ENCODE measurements at regions not wholly inside any gene's neighbourhood (a gene's known extent, or its start where the extent isn't known, plus 50 kb on each side); places are given as distances from the start of the nearest gene placed in this dataset.

DNA sequence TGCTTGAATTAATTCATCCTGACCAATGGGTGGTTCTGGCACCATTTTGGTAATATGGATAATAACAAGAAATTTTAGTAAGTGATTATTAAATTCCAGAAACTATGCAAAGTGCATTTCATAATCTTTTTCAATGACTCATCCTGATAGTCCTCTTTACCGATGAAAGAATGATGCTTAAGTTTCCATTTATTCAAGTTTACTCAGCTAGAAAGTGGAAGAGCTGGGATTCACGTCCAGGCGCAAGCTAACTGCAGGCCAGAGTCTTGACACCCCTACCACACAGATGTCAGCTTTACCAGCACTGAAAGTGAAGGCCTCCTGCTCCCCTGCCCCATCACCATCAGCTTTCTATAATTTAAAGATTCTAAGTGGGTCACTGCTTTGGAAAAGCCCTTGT is 493.5 kb upstream of the WWC1 start:
- no peaks in the 10 kb centered on the region for H3K9me3 ChIP-seq (ENCODE audit: low read depth, low read length)
- no peak overlapping the region for H3K4me3 ChIP-seq
- H3K36me3 ChIP-seq (ENCODE audit: insufficient read depth, low read length): no peaks in the 10 kb centered on the region
- no peak for DNase-seq (ENCODE audit: low read depth, low spot score)
- TF ChIP-seq FOXP2 (optimal IDR thresholded peaks at IDR 0.05; ENCODE audit: control extremely low read depth, extremely low read length, insufficient read depth): no peak
- no peak for TF ChIP-seq EZH2 (IDR thresholded peaks at IDR 0.05)
- no peak for TF ChIP-seq POLR2AphosphoS5 (IDR thresholded peaks at IDR 0.05; ENCODE audit: borderline replicate concordance, low read depth, low read length)
- no peak overlapping the region for H3K9ac ChIP-seq (ENCODE audit: insufficient read length)
- peak overlapping the region; percentile 69; the same call in 1 of the 2 replicates for H3K27ac ChIP-seq

DNA sequence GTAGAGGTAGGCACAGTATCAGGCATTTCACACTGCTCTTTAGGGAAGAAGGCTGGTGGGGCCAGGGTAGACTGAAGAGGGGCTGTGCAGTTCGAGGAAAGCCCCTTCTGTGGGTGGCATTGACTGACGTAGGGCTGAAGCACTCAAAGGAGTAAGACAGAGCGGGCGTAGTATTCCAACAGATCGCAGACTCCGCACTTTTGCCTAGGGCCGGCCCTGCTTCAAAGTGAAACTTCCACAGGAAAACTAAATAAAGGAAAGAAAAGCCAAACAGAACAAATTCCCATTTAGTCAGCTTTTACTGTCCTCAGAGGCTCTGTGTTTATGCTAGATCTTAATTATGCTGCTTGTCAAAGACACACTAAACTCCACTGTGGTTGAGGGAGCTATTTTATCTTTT is 493.0 kb upstream of the WWC1 start:
- no peak for DNase-seq (ENCODE audit: low read depth, low spot score)
- TF ChIP-seq EZH2 (IDR thresholded peaks at IDR 0.05): no peak
- TF ChIP-seq POLR2AphosphoS5 (IDR thresholded peaks at IDR 0.05; ENCODE audit: borderline replicate concordance, low read depth, low read length): no peak
- TF ChIP-seq FOXP2 (optimal IDR thresholded peaks at IDR 0.05; ENCODE audit: control extremely low read depth, extremely low read length, insufficient read depth): no peak
- Histone ChIP-seq H3K9ac (ENCODE audit: insufficient read length) (no peak overlapping the region), H3K4me3 (peak overlapping the region; percentile 29; the same call in 1 of the 2 replicates), H3K9me3 (ENCODE audit: low read depth, low read length) (no peaks in the 10 kb centered on the region), H3K27ac (peak overlapping the region; percentile 69), H3K36me3 (ENCODE audit: insufficient read depth, low read length) (no peaks in the 10 kb centered on the region)

DNA sequence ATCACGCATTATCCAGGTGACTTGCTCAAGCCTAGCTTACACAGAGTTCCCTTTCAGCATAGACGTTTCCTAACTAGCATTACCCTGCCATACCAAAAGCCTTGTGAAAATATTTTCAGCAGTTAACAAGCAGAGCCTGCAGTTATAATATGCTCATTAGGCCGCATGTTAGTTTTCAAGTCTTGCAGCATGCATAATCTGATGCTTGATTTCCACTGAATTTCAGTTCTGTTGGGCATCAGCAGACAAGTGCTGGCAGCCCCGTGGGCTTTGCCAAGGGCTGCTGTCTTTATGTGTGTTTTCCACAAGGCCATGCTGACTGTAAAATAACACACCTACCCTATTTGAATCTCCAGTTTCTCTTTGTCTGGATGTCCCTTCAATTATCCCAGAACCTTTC is 491.0 kb upstream of the WWC1 start:
- no peak for DNase-seq (ENCODE audit: low read depth, low spot score)

DNA sequence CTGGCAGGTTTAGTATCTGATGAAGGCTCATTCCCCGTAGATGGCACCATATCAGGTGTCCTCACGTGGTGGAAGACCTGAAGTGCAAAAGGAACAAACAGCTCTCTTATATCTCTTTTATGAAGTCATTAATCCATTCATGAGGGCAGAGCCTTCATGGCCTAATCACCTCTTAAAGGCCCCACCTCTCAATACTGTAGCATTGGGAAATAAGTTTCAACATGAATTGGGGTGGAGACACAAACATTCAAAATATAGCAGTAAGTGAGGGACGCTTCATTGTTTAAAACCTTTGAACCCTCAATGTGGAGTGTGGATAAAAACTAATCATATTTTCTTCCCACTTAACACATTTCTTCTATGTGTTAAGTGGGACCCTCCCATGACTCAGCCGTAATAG is 489.4 kb upstream of the WWC1 start:
- Histone ChIP-seq H3K27ac (no peak overlapping the region), H3K36me3 (ENCODE audit: insufficient read depth, low read length) (no peaks in the 10 kb centered on the region), H3K4me3 (no peak overlapping the region), H3K9me3 (ENCODE audit: low read depth, low read length) (no peaks in the 10 kb centered on the region), H3K9ac (ENCODE audit: insufficient read length) (no peak overlapping the region)
- DNase-seq (ENCODE audit: low read depth, low spot score): no peak
- TF ChIP-seq POLR2AphosphoS5 (IDR thresholded peaks at IDR 0.05; ENCODE audit: borderline replicate concordance, low read depth, low read length) (no peak), FOXP2 (optimal IDR thresholded peaks at IDR 0.05; ENCODE audit: control extremely low read depth, extremely low read length, insufficient read depth) (no peak), EZH2 (IDR thresholded peaks at IDR 0.05) (no peak)

More for the DNA sequence above, 491.0 kb upstream of the WWC1 start:
- H3K4me3 ChIP-seq: no peak overlapping the region
- no peaks in the 10 kb centered on the region for H3K9me3 ChIP-seq (ENCODE audit: low read depth, low read length)
- H3K9ac ChIP-seq (ENCODE audit: insufficient read length): no peak overlapping the region
- no peaks in the 10 kb centered on the region for H3K36me3 ChIP-seq (ENCODE audit: insufficient read depth, low read length)
- TF ChIP-seq FOXP2 (optimal IDR thresholded peaks at IDR 0.05; ENCODE audit: control extremely low read depth, extremely low read length, insufficient read depth) (no peak), POLR2AphosphoS5 (IDR thresholded peaks at IDR 0.05; ENCODE audit: borderline replicate concordance, low read depth, low read length) (no peak), EZH2 (IDR thresholded peaks at IDR 0.05) (no peak)
- peak overlapping the region; percentile 65 for H3K27ac ChIP-seq

DNA sequence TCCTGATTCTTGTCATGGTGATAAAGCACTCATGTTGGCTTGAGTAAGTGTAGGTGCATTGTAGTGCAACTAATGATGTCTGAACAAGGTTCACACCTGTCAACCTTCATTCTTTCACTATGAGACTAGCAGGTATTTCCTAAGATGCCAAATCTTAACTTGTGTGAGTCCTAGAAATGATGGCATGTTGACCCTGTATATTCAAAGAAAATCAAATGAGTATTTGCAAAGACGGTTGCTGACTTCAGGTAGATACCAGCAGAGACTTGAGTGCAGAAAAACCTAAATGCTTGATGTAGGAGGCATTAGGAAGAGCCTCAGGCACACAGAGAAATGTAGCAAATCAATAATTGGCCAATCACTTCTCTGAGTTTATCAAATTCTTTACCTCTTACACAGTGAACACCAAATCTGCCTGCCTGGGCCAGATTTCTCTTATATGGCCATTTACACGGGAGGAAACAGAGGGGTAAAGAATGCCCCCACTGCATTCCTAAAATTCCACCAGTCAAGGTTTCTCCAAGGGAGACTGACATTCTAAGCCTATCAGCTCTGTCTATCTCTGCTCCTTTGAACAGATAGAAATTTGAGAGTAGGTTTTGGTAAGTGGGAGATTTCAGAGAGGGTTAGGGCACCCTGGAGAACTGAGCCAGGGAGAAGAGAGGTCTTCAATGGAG is 488.6 kb upstream of the WWC1 start:
- no peak overlapping the region; the same call in 1 of the 2 replicates for H3K27ac ChIP-seq
- TF ChIP-seq FOXP2 (optimal IDR thresholded peaks at IDR 0.05; ENCODE audit: control extremely low read depth, extremely low read length, insufficient read depth): no peak
- no peak for TF ChIP-seq POLR2AphosphoS5 (IDR thresholded peaks at IDR 0.05; ENCODE audit: borderline replicate concordance, low read depth, low read length)
- TF ChIP-seq EZH2 (IDR thresholded peaks at IDR 0.05): no peak

DNA sequence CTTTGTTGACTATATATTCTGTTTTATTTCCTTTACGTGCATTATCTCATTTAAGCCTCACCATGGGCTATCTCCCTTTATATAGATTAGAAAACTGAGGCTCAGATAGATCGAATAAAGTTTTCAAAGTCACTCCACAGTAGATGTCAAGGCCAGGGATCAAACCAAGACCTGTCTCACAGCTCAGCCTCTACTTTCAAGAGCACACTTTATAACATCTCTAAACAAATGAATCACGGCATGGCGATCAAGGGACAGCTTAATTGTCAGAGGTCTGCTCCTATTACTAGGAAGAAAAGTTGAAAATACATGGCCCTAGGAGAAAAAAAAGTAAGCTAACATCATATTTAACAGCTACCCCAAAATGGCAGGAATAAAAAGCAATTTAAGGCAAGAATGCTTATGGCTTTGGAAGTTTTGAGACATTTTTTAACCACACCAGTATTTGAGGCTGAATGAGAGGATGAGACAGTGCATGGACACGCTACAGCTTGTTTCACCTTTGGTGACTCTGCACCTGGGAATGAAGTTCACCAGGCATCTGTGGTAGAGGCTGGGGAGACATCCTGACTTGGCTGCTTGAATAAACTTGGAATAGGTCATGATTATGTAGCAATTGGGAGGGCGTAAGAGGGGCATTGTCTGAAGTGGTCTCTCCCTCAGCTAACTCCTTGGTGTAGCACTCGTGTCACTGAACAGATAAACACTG is 486.8 kb upstream of the WWC1 start:
- H3K27ac ChIP-seq: no peak overlapping the region
- no peak overlapping the region for H3K9ac ChIP-seq (ENCODE audit: insufficient read length)
- DNase-seq (ENCODE audit: low read depth, low spot score): no peak
- H3K9me3 ChIP-seq (ENCODE audit: low read depth, low read length): no peaks in the 10 kb centered on the region
- no peak overlapping the region for H3K4me3 ChIP-seq
- TF ChIP-seq EZH2 (IDR thresholded peaks at IDR 0.05): no peak
- TF ChIP-seq POLR2AphosphoS5 (IDR thresholded peaks at IDR 0.05; ENCODE audit: borderline replicate concordance, low read depth, low read length): no peak
- TF ChIP-seq FOXP2 (optimal IDR thresholded peaks at IDR 0.05; ENCODE audit: control extremely low read depth, extremely low read length, insufficient read depth): no peak
- H3K36me3 ChIP-seq (ENCODE audit: insufficient read depth, low read length): no peaks in the 10 kb centered on the region

More for the DNA sequence above, 488.6 kb upstream of the WWC1 start:
- Histone ChIP-seq H3K4me3 (no peak overlapping the region), H3K9me3 (ENCODE audit: low read depth, low read length) (no peaks in the 10 kb centered on the region), H3K36me3 (ENCODE audit: insufficient read depth, low read length) (no peaks in the 10 kb centered on the region), H3K9ac (ENCODE audit: insufficient read length) (no peak overlapping the region)
- DNase-seq (ENCODE audit: low read depth, low spot score): no peak

DNA sequence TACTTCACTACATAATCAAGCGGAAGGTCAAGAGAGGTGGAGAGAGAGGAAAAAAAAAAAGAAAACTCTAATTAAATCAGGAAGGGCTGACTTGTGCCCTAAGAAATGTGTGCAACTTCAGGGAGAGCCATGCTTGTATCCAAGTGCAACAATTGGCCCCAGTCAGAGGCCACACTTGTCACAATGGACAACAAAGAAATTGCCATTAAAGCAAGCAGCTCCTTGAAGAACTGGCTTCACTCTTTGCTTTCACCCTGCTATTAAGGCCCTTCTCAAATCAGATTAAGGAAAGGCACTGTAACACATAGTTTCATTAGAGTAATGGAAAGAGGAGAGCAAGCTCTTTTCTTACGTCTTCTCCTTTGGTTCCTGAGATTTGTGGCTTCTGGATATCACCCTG is 480.9 kb upstream of the WWC1 start:
- Histone ChIP-seq H3K9ac (ENCODE audit: insufficient read length) (no peak overlapping the region), H3K9me3 (ENCODE audit: low read depth, low read length) (no peaks in the 10 kb centered on the region), H3K4me3 (no peak overlapping the region), H3K36me3 (ENCODE audit: insufficient read depth, low read length) (no peaks in the 10 kb centered on the region), H3K27ac (no peak overlapping the region)
- DNase-seq (ENCODE audit: low read depth, low spot score): no peak
- no peak for TF ChIP-seq FOXP2 (optimal IDR thresholded peaks at IDR 0.05; ENCODE audit: control extremely low read depth, extremely low read length, insufficient read depth)

DNA sequence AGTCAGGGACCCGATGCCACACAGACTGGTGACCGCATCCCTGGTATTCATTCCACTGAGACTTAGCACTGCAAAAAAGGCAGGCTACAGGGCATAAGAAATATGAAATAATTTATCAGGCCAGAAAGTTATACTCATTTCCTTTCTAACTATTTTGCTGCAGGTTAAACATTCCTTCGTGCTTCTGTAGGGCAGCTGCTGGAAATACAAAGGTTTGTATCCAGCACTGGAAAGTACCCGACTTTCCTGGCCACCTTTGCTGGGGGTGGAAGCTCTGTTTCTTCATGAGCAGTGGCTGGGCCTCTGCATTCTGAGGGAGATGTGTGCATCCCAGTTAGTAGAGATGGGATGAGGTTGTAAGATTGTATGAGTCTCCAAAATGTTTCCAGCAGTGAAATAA is 478.6 kb upstream of the WWC1 start:
- Histone ChIP-seq H3K9ac (ENCODE audit: insufficient read length) (no peak overlapping the region), H3K36me3 (ENCODE audit: insufficient read depth, low read length) (no peaks in the 10 kb centered on the region), H3K4me3 (no peak overlapping the region), H3K27ac (no peak overlapping the region), H3K9me3 (ENCODE audit: low read depth, low read length) (no peaks in the 10 kb centered on the region)
- DNase-seq (ENCODE audit: low read depth, low spot score): no peak
- no peak for TF ChIP-seq EZH2 (IDR thresholded peaks at IDR 0.05)

DNA sequence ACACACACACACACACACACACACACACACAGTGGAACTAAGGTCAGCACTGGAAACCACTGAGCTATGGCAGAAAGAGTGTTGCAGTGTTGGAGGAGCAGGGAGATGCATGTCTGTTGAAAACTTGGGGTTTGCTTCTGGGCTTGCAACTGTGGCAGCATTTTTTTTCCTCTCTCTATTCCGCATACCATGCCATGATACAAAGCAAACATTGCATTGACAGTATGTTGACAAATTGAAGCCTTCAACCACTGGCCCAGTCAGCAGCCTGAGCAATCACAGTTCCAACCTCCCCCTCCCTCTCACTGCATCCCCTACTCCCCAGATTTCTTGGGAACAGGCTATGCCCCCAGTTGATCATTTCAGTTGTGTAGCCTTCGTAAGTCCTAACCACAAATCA is 478.1 kb upstream of the WWC1 start:
- Histone ChIP-seq H3K9me3 (ENCODE audit: low read depth, low read length) (no peaks in the 10 kb centered on the region), H3K27ac (no peak overlapping the region), H3K9ac (ENCODE audit: insufficient read length) (no peak overlapping the region), H3K4me3 (no peak overlapping the region), H3K36me3 (ENCODE audit: insufficient read depth, low read length) (no peaks in the 10 kb centered on the region)
- TF ChIP-seq FOXP2 (optimal IDR thresholded peaks at IDR 0.05; ENCODE audit: control extremely low read depth, extremely low read length, insufficient read depth): no peak
- no peak for TF ChIP-seq POLR2AphosphoS5 (IDR thresholded peaks at IDR 0.05; ENCODE audit: borderline replicate concordance, low read depth, low read length)
- no peak for TF ChIP-seq EZH2 (IDR thresholded peaks at IDR 0.05)
- no peak for DNase-seq (ENCODE audit: low read depth, low spot score)
